Esophagus mucosa (tissue), 1 donor: ENCODE measurements at regions not wholly inside any gene's neighbourhood (a gene's known extent, or its start where the extent isn't known, plus 50 kb on each side); places are given as distances from the start of the nearest gene placed in this dataset.

ENCODE experiments used
- ATAC-seq: fragments of 200-7000 bp; cut with Tn5 transposase; one replicate; pipeline ENCODE4 v1.9.1; 2020
- donor health status: DM: yes; HTN: yes; CAD: no.

DNA sequence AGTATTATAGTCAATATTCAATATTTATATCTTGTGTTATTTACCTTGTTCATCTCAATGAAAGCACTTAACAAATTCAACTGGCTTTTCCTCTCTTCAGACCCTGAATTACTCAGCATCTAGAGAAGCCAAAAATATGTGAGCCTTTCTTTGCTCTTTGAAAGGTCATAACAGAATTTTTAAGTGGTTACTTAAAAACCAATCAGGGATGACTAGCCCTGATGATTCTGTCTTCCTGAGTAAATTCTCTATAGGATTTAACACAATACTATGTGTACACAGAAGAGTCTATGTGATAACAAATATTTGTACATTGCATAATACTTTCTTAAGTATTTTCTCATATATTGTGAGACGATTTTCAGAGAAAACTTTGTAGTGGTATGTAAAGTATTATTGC lies 546.3 kb downstream of the MAT2B start:
- ATAC-seq, result no peak

- ATAC-seq, result no peak
These were observed 547.2 kb downstream of the MAT2B start for GRCh38 chr5:164052536-164053093.

- no peak for ATAC-seq
These were observed 547.7 kb downstream of the MAT2B start for GRCh38 chr5:164053123-164053522.

DNA sequence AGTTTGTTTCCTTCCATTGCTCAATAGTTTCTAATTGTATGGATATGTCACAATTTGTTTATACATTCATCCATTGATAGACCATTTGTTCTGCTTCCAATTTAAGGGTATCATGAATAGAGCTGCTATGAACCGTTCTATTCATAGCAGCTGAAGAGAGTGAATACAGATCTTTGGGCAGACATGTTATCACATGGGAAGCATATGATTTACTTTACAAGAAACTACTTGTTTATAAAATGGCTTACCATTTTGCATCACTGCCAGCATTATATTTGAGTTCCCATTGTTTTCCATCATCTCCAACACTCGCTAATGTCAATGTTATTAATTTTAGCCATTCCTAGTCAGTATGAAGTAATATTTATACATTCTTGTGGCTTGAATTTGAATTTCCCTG lies 549.0 kb downstream of the MAT2B start:
- no peak for ATAC-seq

DNA sequence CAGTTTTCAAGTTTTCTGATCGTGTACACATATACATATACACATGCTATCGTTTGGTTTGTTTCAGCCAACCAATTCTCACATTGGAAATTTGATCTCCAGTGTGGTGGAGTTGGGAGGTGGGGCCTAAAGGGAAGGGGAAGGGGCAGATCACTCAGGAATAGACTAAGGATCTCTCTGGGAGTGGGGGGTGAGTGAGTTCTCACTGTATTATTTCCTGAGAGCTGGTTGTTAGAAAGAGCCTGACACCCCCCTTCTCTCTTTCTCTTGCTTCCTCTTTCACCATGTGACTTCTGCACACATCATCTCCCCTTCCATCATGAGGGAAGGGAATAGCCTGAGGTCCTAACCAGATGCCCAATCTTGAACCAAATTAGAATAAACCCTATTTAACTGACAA lies 551.7 kb downstream of the MAT2B start:
- no peak for ATAC-seq

GRCh38 chr5:164058621-164059020 lies 553.2 kb downstream of the MAT2B start:
- no peak for ATAC-seq

DNA sequence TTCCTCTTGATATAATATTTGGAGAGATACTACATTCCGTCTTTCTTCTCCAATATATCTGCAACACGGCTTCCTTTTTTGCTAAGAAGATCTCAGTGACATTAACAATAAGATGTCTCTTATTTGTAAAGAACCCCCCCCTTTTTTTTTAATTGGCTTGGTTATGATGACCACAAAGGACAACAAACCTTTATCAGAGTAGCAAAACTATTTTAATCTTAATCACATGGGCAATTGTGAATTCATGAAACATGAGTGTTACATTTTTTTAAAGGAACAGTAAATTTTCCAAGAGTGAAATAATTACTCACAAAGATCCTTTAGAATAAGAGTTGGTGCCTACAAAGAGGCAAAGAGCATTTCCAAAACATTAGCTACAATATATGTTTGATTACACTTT lies 554.1 kb downstream of the MAT2B start:
- no peak for ATAC-seq

DNA sequence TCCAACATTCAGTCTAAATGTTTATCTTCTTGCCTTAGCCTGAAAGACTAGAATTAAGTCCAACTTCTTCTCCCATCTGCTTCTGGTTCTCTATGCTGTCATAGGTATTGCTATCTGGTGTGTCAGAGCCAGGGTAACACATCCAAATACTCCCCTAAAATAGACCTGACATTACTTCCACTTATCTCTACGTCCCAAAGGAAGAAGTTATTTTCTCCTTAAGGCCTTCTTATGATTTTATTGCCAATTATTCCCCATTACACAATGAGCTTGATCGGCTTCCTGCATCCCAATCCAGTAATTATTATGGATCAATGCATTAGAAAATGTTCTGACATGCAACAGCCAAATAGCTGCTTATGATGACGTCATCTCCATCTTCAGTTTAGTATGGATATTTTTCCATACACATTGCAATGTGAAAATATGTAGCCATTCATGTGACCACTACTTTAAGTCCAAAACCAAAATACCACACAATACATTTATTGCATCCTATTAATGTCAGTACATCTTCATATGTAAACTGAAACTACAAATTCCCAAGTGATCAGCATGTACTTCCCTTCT lies 555.5 kb downstream of the MAT2B start:
- no peak for ATAC-seq

DNA sequence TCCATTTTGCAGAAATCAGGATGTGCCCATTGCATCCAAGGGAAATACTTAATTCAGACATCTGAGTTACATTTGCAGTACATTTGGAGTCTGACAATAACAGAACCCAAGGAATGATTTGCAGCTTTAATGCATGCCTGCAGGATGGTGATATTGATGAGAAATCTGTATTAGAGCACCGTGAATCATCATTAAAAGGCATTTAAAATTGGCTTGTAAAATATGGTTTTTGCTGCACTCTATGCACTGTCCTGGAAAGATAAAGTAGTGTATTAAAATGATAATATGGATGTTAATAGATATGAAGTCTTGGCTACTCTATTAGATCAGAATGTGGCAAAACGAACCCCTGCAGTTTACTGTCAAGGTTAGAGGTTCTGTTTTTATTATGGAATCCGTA lies 556.9 kb downstream of the MAT2B start:
- no peak for ATAC-seq

GRCh38 chr5:164065266-164065665 lies 559.8 kb downstream of the MAT2B start:
- no peak for ATAC-seq

- no peak for ATAC-seq
These were observed 566.3 kb downstream of the MAT2B start for GRCh38 chr5:164071671-164072070.

DNA sequence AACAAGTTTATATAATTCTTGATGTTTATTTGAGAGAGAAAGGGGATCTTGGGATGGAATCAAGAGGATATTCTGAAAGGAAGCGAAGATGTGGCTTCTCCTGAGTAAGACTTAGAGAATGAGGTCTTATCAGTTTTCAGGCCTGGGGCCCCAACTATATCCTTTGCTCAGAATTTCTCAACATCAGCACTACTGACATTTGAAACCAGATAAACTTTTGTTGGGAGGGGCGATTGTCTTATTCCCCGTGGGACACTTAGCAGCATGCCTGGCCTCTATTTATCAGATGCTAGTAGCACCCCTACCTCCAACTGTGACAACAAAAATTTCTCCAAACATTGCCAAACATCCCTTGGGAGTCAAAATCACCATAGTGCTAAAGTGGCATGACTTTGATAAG lies 567.7 kb downstream of the MAT2B start:
- ATAC-seq, result no peak

DNA sequence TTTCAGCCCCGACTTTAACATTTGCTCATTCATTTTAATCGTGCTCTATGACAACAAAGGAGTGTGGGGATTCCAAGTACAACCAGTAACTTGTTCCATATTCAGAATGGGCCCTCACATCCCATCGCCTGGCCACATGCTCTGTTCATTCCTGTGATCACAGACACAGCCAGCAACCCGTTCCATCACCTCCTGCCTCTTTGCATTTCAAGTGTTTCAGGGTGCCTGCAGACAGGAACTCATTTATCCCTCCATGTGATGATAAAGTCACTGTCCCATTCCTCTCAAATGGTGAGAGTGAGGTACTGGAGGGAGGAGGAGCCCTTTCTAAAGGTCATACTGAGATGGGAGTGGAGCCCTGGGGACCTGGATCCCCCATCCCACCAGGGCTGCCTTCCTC lies 571.1 kb downstream of the MAT2B start:
- ATAC-seq, result no peak

- ATAC-seq, result no peak
These were observed 584.9 kb downstream of the MAT2B start for GRCh38 chr5:164090358-164090757.

GRCh38 chr5:164091836-164092235 lies 586.4 kb downstream of the MAT2B start:
- no peak for ATAC-seq

GRCh38 chr5:164094291-164094690 lies 588.9 kb downstream of the MAT2B start:
- ATAC-seq, result no peak

- ATAC-seq, result no peak
These were observed 592.3 kb downstream of the MAT2B start for GRCh38 chr5:164097749-164098148.

- ATAC-seq, result no peak
These were observed 593.1 kb downstream of the MAT2B start for GRCh38 chr5:164098531-164098930.

DNA sequence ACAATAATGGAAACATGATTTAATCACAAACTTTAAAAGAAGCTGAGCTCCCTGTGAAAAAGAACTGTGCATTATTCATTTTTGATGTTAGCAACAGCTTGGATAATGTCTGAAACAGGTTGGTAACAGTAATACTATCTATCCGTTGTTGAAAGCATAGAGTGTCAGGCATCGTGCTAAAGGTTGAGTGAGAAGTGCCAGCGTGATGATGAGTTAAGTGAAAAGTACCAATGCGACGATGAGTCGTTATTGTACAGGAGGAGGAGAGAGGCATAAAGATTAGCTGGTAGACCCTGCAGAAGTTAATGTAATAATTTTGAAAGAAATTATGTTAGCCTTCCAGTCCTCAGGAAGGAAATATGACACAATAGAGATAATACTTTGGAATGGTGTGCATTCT lies 593.6 kb downstream of the MAT2B start:
- no peak for ATAC-seq

GRCh38 chr5:164115420-164115819 lies 610.0 kb downstream of the MAT2B start:
- no peak for ATAC-seq

GRCh38 chr5:164119806-164120447 lies 614.5 kb downstream of the MAT2B start:
- no peak for ATAC-seq

DNA sequence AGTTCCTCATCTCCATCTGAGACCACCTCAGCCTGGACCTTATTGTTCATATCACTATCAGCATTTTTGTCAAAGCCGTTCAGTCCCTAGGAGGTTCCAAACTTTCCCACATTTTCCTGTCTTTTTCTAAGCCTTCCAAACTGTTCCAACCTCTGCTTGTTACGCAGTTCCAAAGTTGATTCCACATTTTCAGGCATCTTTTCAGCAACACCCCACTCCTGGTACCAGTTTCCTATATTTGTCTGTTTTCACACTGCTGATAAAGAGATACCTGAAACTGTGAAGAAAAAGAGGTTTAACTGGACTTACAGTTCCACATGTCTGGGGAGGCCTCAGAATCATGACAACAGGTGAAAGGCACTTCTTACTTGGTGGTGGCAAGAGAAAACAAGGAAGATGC lies 622.1 kb downstream of the MAT2B start:
- no peak for ATAC-seq

DNA sequence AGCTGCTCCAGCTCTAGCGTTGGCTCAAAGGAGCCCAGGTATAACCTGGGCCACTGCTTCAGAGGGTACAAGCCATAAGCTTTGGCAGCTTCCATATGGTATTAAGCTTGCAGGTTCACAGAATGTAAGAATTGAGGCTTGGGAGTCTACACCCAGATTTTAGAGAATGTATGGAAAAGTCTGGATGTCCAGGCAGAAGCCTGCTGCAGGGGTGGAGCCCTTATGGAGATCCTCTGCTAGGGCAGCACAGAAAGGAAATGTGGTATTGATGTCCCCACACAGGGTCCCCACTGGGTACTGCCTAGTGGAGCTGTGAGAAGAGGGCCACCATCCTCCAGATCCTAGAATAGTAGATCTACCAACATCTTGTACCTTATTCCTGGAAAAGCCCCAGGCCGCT lies 626.9 kb downstream of the MAT2B start:
- no peak for ATAC-seq

GRCh38 chr5:164137095-164137494 lies 631.7 kb downstream of the MAT2B start:
- no peak for ATAC-seq

DNA sequence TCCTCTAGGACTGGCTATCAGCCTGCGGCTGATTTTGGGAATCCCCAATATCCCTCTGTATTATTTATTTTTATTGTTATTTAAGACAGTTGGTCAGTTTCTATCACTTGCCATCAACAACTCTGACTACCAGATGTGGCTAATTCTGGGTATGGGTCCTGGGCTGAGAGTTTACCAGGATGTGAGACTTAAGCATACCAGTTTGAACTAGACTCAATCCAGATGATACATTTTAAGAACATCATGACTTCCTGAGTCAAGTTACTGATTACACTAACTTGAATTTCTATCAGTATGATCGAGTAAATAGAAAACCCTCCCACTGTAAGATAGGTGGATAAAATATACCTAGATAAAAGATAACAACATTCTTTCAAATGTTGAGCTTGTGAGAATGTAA lies 634.0 kb downstream of the MAT2B start:
- no peak for ATAC-seq
